A549 (cell line): ENCODE measurements at regions not wholly inside any gene's neighbourhood (a gene's known extent, or its start where the extent isn't known, plus 50 kb on each side); places are given as distances from the start of the nearest gene placed in this dataset.

Source experiments
- CHD2 ChIP-seq: fragments of 150-350 bp; IDR thresholded peaks from 2 replicates; pipeline ENCODE4 v1.6.1; 2014; ENCODE audit warnings: low read length; ENCODE audit not compliant: partially characterized antibody
- FOSL2 ChIP-seq, 2 experiments: fragments of 450-650 bp in 1 of 2; fragments of >200 bp in 1 of 2; sonication (Bioruptor Twin) in 1 of 2; formaldehyde crosslinking; IDR thresholded peaks; 2 replicates each; pipeline versions ENCODE4 v1.5.0 to v1.6.1; 2016 to 2020; ENCODE audit warnings: mild to moderate bottlenecking in 1 of 2, moderate library complexity in 1 of 2
- HEYL ChIP-seq: fragments of 250-450 bp; sonication (Bioruptor Pico); IDR thresholded peaks from 2 replicates; pipeline ENCODE4 v1.8.0; 2021; ENCODE audit warnings: mild to moderate bottlenecking, moderate library complexity
- HOXA7 ChIP-seq: fragments of 250-450 bp; sonication (Bioruptor Pico); IDR thresholded peaks from 2 replicates; pipeline ENCODE4 v1.5.0; 2020; ENCODE audit warnings: mild to moderate bottlenecking, moderate library complexity
- JUN ChIP-seq, 2 experiments: fragments of >200 bp; sonication (Bioruptor Twin); formaldehyde crosslinking; IDR thresholded peaks; 2 replicates in 1 of 2; 3 replicates in 1 of 2; pipeline ENCODE4 v1.6.1; 2016 to 2017
- KDM1A ChIP-seq: fragments of 200-600 bp; sonication (generic); IDR thresholded peaks from 2 replicates; pipeline ENCODE4 v1.6.1; 2016; ENCODE audit warnings: low read depth, mild to moderate bottlenecking
- MAFK ChIP-seq: fragments of 450-650 bp; IDR thresholded peaks from 2 replicates; pipeline ENCODE4 v1.6.1; 2014; ENCODE audit not compliant: partially characterized antibody
- POLR2A ChIP-seq: IDR thresholded peaks from 2 replicates; pipeline ENCODE4 v1.6.1; 2012; ENCODE audit warnings: mild to moderate bottlenecking, low read length
- RAD21 ChIP-seq, 2 experiments: fragments of >200 bp in 1 of 2; sonication (Bioruptor Twin) in 1 of 2; formaldehyde crosslinking in 1 of 2; IDR thresholded peaks in 1 of 2; conservative IDR thresholded peaks in 1 of 2; 2 replicates in 1 of 2; 3 replicates in 1 of 2; pipeline ENCODE4 v1.6.1; 2012 to 2018; ENCODE audit warnings: inconsistent platforms in 1 of 2
- TF ChIP-seq, protein P1 (sequence below): fragments of >200 bp; sonication (Bioruptor Twin); formaldehyde crosslinking; IDR thresholded peaks from 3 replicates; pipeline ENCODE4 v1.5.1; 2016
- TF ChIP-seq, protein P2 (sequence below): fragments of 450-650 bp; IDR thresholded peaks from 2 replicates; pipeline ENCODE4 v1.6.1; 2014; ENCODE audit warnings: antibody characterized with exemption

DNA sequence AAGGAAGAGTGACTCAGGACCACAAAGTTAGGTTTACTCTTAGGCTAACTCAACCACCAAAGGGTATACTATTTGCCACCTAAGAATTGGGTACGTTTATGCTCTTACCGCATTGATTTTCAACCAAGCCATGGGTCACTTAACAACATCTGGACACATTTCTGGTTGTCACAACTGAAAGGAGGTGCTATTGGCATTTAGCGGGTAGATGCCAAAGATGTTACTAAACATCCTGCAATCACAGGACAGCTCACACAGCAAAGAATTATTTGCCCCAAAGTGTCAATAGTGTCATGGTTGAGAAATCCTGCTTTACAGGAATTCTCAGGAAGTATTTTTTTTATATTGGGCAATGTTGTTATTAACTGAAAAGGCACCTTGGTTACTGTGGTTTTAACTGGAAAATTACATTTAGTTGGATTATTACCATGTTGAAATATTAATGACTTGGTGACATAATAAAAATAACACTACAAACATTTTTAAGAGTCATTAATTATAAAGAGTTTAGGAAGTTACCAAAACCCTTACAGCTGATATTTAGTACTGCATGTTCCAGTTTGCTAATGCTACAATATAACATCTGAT is 185.0 kb upstream of the TMEM196 start:
- no peak for TF ChIP-seq HEYL (CRISPR knock-in tag)
- TF ChIP-seq, protein P1, sequence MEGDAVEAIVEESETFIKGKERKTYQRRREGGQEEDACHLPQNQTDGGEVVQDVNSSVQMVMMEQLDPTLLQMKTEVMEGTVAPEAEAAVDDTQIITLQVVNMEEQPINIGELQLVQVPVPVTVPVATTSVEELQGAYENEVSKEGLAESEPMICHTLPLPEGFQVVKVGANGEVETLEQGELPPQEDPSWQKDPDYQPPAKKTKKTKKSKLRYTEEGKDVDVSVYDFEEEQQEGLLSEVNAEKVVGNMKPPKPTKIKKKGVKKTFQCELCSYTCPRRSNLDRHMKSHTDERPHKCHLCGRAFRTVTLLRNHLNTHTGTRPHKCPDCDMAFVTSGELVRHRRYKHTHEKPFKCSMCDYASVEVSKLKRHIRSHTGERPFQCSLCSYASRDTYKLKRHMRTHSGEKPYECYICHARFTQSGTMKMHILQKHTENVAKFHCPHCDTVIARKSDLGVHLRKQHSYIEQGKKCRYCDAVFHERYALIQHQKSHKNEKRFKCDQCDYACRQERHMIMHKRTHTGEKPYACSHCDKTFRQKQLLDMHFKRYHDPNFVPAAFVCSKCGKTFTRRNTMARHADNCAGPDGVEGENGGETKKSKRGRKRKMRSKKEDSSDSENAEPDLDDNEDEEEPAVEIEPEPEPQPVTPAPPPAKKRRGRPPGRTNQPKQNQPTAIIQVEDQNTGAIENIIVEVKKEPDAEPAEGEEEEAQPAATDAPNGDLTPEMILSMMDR: no peak
- TF ChIP-seq JUN (IDR thresholded peaks at IDR 0.05): peak; percentile 94 to 97; a peak in 4 of 5 replicates
- TF ChIP-seq, protein P2, sequence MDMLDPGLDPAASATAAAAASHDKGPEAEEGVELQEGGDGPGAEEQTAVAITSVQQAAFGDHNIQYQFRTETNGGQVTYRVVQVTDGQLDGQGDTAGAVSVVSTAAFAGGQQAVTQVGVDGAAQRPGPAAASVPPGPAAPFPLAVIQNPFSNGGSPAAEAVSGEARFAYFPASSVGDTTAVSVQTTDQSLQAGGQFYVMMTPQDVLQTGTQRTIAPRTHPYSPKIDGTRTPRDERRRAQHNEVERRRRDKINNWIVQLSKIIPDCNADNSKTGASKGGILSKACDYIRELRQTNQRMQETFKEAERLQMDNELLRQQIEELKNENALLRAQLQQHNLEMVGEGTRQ: no peak
- TF ChIP-seq RAD21 (conservative IDR thresholded peaks at IDR 0.05 in 1 of 2, IDR thresholded peaks at IDR 0.05 in 1 of 2): peak; percentile 45 to 81
- peak; percentile 90 for TF ChIP-seq FOSL2 (IDR thresholded peaks at IDR 0.05)
- peak; percentile 96 for TF ChIP-seq FOSL2 (CRISPR knock-in tag; IDR thresholded peaks at IDR 0.05)
- TF ChIP-seq KDM1A: no peak
- no peak for TF ChIP-seq CHD2
- no peak for TF ChIP-seq POLR2A
- peak; percentile 28 for TF ChIP-seq MAFK
- no peak for TF ChIP-seq HOXA7 (CRISPR knock-in tag)
